Stimulated activated CD4-positive, alpha-beta T cell treated with anti-CD3 and anti-CD28 coated beads, Interleukin-4, amount 100 ng/mL, for 4 hours (primary cell): ENCODE measurements at regions not wholly inside any gene's neighbourhood (a gene's known extent, or its start where the extent isn't known, plus 50 kb on each side); places are given as distances from the start of the nearest gene placed in this dataset.

ENCODE experiments used
- DNase-seq, 2 experiments: peaks; one replicate each; pipeline ENCODE4 v3.0.0-alpha.2; 2020

DNA sequence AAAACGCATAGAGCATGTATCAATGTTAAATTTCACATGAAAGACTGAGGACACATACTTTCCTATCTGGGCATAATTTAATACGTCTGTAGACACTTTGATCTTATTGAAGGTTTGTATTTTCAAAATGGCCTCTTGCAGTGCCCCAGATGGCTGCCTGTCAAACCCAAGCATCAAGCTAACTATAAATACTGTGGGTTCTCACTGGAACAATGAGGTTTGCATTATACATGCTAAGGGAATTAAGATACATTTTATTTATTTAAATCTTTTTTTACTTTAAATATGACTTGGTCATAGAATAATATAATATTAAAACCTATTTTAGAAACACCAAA, 702.9 kb upstream of the GRAMD2B start:
- DNase-seq = no peak

- no peak for DNase-seq
Measured at GRCh38 chr5:125720721-125721120, 702.5 kb upstream of the GRAMD2B start.

DNA sequence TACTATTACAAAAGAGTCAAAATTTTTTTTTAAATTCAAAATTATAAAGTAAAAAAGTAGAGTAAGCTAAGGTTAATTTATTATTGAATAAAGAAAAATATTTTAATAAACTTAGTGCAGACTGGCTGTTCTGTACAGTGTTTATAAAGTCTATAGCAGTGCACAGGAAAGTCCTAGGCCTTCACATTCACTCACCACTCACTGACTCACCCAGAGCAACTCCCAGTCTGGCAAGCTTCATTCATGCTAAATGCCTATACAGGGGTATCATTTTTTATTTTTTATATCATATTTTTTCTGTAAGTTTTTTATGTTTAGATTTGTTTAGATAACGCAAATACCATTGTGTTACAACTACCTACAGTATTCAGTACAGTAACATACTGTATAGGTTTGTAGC, 700.7 kb upstream of the GRAMD2B start:
- DNase-seq = no peak

- no peak for DNase-seq
Measured at GRCh38 chr5:125725691-125726090, 697.5 kb upstream of the GRAMD2B start.

DNA sequence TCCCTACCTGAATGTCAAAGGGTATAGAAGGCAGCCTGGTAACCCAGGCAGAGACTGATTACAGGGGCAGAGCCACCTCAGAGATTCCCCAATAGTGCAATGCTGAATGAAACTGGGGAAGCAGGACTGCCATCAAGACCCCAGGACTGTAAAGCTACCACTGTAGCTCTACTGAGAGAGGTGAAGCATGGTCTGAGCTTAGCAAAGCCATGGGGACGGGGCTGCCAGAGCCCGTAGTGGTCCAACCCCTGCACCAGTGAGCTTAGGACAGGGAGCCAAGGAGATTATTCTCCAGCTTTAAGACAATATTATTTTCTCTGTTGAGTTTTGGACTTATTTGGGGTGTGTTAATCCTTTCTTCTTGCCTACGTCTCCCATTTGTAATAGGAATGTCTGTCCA, 679.3 kb upstream of the GRAMD2B start:
- no peak for DNase-seq

GRCh38 chr5:125746917-125747316, 676.3 kb upstream of the GRAMD2B start:
- no peak for DNase-seq

DNA sequence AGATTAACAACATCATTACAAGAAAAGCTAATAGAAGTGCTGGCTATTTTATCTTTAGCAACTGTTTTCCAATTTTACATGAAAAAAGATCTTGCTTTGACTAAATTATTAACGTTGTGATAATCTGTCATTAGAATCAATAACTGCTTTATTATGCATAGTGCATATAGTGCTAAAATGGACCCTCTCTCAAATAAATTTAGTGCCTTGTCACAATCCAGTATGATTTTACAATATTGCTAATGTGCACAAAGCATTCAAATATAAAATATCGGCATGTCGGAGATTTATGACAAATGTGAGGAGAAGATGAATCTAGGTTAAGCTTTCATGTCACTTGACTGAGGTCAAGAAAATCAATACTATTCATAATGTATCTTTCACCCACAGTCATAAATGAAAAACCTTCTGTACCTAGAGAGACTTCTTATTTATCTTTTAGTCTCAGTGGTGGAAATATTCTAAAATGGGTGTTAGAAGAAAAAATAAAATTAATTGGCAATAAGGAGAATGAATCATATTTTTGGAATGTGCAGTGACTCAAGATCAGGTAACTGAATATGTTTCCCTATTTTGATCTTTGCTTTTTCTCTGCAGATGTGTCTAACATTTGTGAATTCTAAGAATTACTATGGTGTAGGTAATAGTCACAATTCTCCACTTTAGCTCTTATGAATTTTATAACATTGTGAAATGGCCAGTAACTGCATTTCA, 672.9 kb upstream of the GRAMD2B start:
- DNase-seq = no peak

GRCh38 chr5:125750861-125751186, 672.4 kb upstream of the GRAMD2B start:
- no peak for DNase-seq

GRCh38 chr5:125756456-125756855, 666.8 kb upstream of the GRAMD2B start:
- DNase-seq = no peak

DNA sequence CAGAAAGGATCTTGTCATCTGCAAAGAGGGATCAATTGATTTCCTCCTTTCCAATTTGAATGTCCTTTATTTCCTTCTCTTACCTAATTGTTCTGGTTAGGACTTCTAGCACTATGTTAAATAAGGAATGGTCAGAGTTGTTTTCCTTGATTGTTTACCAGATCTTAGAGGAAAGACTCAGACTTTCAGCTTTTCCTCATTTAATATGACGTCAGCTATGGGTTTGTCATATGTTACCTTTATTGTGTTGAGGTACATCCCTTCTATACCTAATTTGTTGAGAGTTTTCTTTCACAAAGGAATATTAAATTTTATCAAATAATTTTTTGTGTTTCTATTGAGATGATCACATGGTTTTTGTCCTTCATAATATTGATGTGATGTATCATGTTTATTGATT, 656.5 kb upstream of the GRAMD2B start:
- no peak for DNase-seq

GRCh38 chr5:125775896-125776295, 647.3 kb upstream of the GRAMD2B start:
- no peak for DNase-seq

- no peak for DNase-seq
Measured at GRCh38 chr5:125776656-125777139, 646.5 kb upstream of the GRAMD2B start.

GRCh38 chr5:125778791-125779190, 644.4 kb upstream of the GRAMD2B start:
- DNase-seq = no peak

DNA sequence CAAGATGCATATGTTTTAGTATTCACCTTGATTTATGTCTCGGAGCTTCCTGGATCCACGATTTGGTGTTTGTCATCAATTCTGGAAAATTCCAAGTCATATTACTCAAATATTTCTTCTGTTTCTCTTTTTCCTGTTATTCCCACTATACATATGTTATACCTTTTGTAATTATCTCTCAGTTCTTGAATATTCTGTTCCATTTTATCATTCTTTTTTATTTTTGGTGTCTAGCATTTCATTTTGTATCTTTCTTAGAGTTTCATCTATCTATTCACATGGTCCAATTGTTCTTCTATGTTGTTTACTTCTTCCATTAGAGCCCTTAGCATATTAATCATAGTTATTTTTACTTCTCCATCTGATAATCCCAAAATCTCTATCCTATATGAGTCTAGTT, 637.8 kb upstream of the GRAMD2B start:
- no peak for DNase-seq

DNA sequence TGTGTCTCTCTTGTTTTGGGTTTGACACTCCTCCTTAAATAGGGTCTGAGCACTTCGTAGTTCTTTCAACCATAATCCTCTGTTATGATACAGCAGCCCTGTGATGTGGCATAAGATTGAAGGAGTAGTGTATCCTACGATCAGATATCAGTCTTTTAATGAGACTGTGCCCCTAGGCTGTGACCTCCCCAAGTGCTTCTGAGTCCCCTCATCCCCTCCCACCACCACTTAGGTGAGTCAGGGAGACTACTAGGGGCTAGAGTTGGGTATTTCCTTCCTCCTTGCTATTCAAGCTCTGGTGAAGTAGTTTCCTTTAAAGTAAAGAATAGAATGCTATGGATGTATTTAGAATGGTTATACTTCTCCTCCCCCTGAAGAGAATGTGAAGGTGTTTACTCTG, 637.2 kb upstream of the GRAMD2B start:
- no peak for DNase-seq

- no peak for DNase-seq
Measured at GRCh38 chr5:125793470-125793869, 629.7 kb upstream of the GRAMD2B start.

DNA sequence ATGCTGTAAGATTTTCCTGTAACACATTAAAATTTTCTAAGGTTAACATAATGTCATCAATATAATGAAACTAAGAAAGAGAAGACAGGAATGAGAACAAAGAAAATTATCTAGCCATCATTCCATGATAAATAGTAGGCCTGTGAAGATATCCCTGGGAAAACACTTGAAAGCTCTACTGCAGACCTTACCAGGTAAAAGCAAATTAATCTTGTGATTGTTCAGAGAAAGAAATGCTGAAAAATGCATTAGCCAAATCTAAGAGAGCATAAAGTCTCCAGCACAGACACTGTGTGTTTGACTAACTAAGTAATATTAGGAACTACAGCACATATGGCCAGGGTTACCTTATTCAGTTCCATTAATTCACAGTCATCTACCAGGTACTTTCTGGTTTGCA, 628.3 kb upstream of the GRAMD2B start:
- DNase-seq = no peak

DNA sequence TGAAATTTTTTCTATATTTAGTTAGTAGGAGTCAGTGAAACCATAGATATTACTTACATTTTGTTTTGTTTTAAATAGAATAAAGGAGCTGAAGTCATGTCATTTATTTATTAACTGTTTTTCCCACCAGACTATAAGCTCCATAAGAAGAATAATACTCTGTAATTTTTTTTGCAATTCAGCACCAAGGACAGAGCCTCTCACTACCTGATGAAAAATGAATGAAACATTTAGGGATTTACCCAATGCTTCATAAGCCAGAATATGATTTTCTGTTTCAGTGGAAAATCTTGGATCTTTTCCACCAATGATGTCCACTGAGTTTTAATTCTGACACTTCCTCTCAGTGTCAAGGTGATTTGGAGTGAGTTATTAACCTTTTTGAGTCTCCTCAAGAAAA, 624.9 kb upstream of the GRAMD2B start:
- no peak for DNase-seq

GRCh38 chr5:125812651-125813050, 610.6 kb upstream of the GRAMD2B start:
- DNase-seq = no peak

DNA sequence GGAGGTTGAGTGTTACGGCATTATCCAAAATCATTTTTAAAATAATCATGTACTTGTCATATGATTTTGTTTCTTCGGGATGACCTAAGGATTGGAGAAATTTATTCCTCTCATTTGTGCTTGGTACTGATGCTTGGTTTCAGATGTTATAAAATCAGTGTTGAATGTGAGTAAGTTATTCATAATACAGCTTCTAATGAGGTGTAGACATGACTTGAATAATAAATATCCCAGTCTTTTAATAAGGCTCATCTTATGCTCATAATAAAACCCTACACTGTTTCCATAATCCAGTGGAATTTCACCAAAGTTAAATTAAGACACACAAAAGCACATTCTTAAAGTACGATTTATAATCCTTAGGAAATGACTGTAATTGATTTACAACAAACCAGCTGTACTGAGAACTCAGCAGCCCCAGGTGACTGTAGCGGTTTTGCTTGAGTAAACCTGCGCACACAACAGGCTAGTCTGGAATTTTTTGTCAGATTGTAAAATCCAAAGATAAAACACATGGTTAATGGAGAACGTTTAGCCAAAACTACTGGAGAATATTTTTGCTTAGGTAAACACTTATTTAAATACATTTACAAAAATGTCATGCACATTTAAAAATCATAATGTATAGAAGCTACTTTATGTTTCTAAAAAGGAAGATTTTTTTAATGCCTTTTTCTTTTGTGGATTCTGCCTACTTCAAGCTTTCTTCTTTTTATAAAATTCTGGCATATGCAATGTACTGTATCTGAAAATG, 609.8 kb upstream of the GRAMD2B start:
- no peak for DNase-seq

- no peak for DNase-seq
Measured at GRCh38 chr5:125814119-125814518, 609.1 kb upstream of the GRAMD2B start.

- no peak for DNase-seq
Measured at GRCh38 chr5:125823572-125823971, 599.6 kb upstream of the GRAMD2B start.

- DNase-seq = no peak
Measured at GRCh38 chr5:125826214-125826613, 597.0 kb upstream of the GRAMD2B start.

DNA sequence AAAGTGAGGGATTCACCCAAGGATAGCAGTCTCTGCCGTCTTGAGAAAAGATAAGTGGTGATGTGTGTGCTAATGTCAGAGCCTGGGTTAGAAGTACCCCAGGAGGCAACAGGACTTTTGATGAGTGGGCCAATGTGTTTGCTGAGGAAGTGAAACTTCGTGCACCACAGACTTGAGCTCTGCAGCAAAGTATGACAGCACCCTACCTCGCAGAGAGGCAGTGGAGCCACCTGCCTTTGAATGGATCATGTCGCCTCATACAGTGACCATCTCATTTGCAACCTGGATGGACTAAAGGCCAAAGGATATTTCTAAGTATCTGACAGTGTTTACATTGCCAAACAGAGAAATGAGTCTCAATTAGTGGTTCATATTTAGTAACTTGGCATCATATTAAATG, 593.9 kb upstream of the GRAMD2B start:
- no peak for DNase-seq

DNA sequence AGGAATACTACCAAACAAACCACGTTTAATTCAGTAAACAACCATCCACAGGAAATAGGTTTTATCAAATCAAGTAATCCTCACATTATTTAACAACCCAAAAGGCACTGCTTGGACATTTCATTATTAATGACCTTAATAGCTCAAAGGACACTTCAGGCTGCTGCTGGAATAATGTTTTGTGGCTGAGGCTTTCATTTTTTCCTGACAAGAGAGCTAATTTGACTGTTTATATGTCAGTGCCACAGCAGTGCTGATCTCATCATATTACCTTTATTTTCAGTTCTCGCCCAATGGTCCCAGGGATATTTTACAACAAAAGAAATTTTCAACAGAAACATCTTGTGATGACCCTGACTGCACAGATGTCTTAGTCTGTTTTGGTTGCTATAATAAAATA, 589.8 kb upstream of the GRAMD2B start:
- DNase-seq = no peak
